ENCODE measurements at regions not wholly inside any gene's neighbourhood (a gene's known extent, or its start where the extent isn't known, plus 50 kb on each side); places are given as distances from the start of the nearest gene placed in this dataset.

DNA sequence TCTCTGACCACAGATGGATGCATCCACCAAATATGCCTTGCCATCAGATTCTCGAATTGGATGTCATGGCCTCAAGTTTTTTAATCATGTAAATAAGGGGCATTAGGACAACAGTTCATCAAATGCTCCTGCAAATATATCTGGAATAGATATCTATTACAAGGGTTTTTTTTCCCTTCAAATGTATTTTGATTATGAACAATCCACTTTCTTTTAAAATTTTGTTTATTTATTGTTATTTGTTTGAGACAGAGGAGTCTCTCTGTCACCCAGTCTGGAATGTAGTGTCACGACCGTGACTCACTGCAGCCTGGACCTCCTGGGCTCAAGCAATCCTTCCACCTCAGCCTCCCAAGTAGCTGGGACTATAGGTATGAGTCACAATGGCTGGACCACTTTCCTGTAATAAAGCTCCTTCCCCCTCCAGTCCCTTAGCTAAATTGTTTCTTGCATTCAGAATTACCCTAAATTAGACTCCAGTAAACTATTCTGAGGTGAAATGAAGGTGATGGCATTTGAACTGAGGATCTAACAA is 1412.1 kb downstream of the EFNA5 start:
- TF ChIP-seq POLR2AphosphoS5 (IDR thresholded peaks at IDR 0.05; ENCODE audit: low read depth, low read length) = no peak
- TF ChIP-seq, protein P1, sequence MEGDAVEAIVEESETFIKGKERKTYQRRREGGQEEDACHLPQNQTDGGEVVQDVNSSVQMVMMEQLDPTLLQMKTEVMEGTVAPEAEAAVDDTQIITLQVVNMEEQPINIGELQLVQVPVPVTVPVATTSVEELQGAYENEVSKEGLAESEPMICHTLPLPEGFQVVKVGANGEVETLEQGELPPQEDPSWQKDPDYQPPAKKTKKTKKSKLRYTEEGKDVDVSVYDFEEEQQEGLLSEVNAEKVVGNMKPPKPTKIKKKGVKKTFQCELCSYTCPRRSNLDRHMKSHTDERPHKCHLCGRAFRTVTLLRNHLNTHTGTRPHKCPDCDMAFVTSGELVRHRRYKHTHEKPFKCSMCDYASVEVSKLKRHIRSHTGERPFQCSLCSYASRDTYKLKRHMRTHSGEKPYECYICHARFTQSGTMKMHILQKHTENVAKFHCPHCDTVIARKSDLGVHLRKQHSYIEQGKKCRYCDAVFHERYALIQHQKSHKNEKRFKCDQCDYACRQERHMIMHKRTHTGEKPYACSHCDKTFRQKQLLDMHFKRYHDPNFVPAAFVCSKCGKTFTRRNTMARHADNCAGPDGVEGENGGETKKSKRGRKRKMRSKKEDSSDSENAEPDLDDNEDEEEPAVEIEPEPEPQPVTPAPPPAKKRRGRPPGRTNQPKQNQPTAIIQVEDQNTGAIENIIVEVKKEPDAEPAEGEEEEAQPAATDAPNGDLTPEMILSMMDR (IDR thresholded peaks at IDR 0.05) = no peak
- no peak for TF ChIP-seq NRF1 (IDR thresholded peaks at IDR 0.05; ENCODE audit: low read depth, low read length)
- TF ChIP-seq, protein P2, sequence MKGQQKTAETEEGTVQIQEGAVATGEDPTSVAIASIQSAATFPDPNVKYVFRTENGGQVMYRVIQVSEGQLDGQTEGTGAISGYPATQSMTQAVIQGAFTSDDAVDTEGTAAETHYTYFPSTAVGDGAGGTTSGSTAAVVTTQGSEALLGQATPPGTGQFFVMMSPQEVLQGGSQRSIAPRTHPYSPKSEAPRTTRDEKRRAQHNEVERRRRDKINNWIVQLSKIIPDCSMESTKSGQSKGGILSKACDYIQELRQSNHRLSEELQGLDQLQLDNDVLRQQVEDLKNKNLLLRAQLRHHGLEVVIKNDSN (IDR thresholded peaks at IDR 0.05; ENCODE audit: borderline replicate concordance, low read depth) = no peak
- no peak for TF ChIP-seq SIN3A (IDR thresholded peaks at IDR 0.05; ENCODE audit: borderline replicate concordance, low read depth, low read length)
- no peak for TF ChIP-seq RAD21 (IDR thresholded peaks at IDR 0.05; ENCODE audit: low read length)
- no peak for TF ChIP-seq SMC3 (IDR thresholded peaks at IDR 0.05; ENCODE audit: low read depth, low read length)
- TF ChIP-seq, protein P3, sequence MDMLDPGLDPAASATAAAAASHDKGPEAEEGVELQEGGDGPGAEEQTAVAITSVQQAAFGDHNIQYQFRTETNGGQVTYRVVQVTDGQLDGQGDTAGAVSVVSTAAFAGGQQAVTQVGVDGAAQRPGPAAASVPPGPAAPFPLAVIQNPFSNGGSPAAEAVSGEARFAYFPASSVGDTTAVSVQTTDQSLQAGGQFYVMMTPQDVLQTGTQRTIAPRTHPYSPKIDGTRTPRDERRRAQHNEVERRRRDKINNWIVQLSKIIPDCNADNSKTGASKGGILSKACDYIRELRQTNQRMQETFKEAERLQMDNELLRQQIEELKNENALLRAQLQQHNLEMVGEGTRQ (IDR thresholded peaks at IDR 0.05; ENCODE audit: borderline replicate concordance, low read depth, low read length) = no peak
- no peak for TF ChIP-seq EP300 (IDR thresholded peaks at IDR 0.05; ENCODE audit: borderline replicate concordance in 1 of 2, low read depth in 1 of 2, low read length in 1 of 2)
- no peak for TF ChIP-seq JUND (IDR thresholded peaks at IDR 0.05)
- no peak for TF ChIP-seq CHD2 (IDR thresholded peaks at IDR 0.05; ENCODE audit: low read length, partially characterized antibody)
- no peak for TF ChIP-seq RFX5 (IDR thresholded peaks at IDR 0.05; ENCODE audit: low read length)
